Erythroblast (primary cell): ENCODE measurements at regions not wholly inside any gene's neighbourhood (a gene's known extent, or its start where the extent isn't known, plus 50 kb on each side); places are given as distances from the start of the nearest gene placed in this dataset.
"Not testable (repeated sequence)": the region's sequence is repeated elsewhere in the genome, so short reads cannot be mapped to it uniquely, and the experiment has no call there.

Experiments used
- GATA1 ChIP-seq: IDR thresholded peaks from 2 replicates; pipeline ENCODE4 v1.6.1; 2011; ENCODE audit warnings: low read depth, mild to moderate bottlenecking, control low read depth, low read length, moderate library complexity
- POLR2A ChIP-seq: IDR thresholded peaks from 2 replicates; pipeline ENCODE4 v1.6.1; 2011; ENCODE audit warnings: mild to moderate bottlenecking, low read length

GRCh38 chr5:177923837-177924236 is 72.2 kb downstream of the PROP1 start:
- TF ChIP-seq POLR2A, GATA1: not testable (repeated sequence)
